HEK293 (cell line): ENCODE measurements at regions not wholly inside any gene's neighbourhood (a gene's known extent, or its start where the extent isn't known, plus 50 kb on each side); places are given as distances from the start of the nearest gene placed in this dataset.

Experiments used
- CTCF ChIA-PET: fragments of 350-600 bp; formaldehyde crosslinking; extraction: SDS; loops from one replicate; lab custom pipeline; 2021; ENCODE audit warnings: antibody characterized with exemption; lab: Yijun Ruan, JAX
- POLR2A ChIA-PET: fragments of 300-600 bp; formaldehyde crosslinking; extraction: SDS; loops from one replicate; lab custom pipeline; 2020; ENCODE audit warnings: antibody characterized with exemption, inconsistent platforms; lab: Yijun Ruan, JAX
- H3K27ac ChIP-seq: fragments of 200-500 bp; sonication (Bioruptor generic); 2 replicates; pipeline ENCODE4 v1.5.1; 2014; ENCODE audit warnings: low read depth, low read length, control low read depth, inconsistent platforms; ENCODE audit errors: extremely low read depth
- H3K36me3 ChIP-seq, 2 experiments: fragments of 200-500 bp in 1 of 2; sonication (Bioruptor generic) in 1 of 2; 1 replicate in 1 of 2; 2 replicates in 1 of 2; pipeline ENCODE4 v1.5.1; 2014 to 2017; ENCODE audit warnings: inconsistent platforms in 2 of 2, low read length in 2 of 2; ENCODE audit not compliant: control insufficient read depth in 2 of 2, insufficient read depth in 1 of 2
- H3K4me1 ChIP-seq: fragments of 200-500 bp; sonication (Bioruptor generic); 2 replicates; pipeline ENCODE4 v1.5.1; 2014; ENCODE audit warnings: mild to moderate bottlenecking, low read length, inconsistent platforms; ENCODE audit not compliant: control insufficient read depth, insufficient read depth
- H3K4me3 ChIP-seq: 2 replicates; pipeline ENCODE4 v1.5.1; 2011; ENCODE audit warnings: low read depth, mild to moderate bottlenecking, control low read depth, low read length, moderate library complexity
- H3K9me3 ChIP-seq: fragments of 200-500 bp; sonication (Bioruptor generic); 2 replicates; pipeline ENCODE4 v1.5.1; 2014; ENCODE audit warnings: low read depth, low read length, inconsistent platforms; ENCODE audit not compliant: control insufficient read depth, insufficient read depth
- FEZF1 ChIP-seq: fragments of 450-650 bp; formaldehyde crosslinking; IDR thresholded peaks from 2 replicates; pipeline ENCODE4 v1.5.1; 2016; ENCODE audit warnings: missing biosample characterization, missing genetic modification characterization
- KLF17 ChIP-seq: fragments of 450-650 bp; formaldehyde crosslinking; IDR thresholded peaks from 2 replicates; pipeline ENCODE4 v1.5.1; 2016; ENCODE audit warnings: missing biosample characterization, missing genetic modification characterization
- MYNN ChIP-seq: fragments of 450-650 bp; formaldehyde crosslinking; IDR thresholded peaks from 2 replicates; pipeline ENCODE4 v1.5.1; 2016; ENCODE audit warnings: missing biosample characterization, missing genetic modification characterization, borderline replicate concordance
- SP7 ChIP-seq: fragments of 450-650 bp; formaldehyde crosslinking; IDR thresholded peaks from 2 replicates; pipeline ENCODE4 v1.5.1; 2016; ENCODE audit warnings: missing biosample characterization, missing genetic modification characterization
- WT1 ChIP-seq: fragments of 450-650 bp; formaldehyde crosslinking; IDR thresholded peaks from 2 replicates; pipeline ENCODE4 v1.5.1; 2016; ENCODE audit warnings: missing biosample characterization, missing genetic modification characterization
- ZBTB17 ChIP-seq: fragments of 450-650 bp; formaldehyde crosslinking; IDR thresholded peaks from 2 replicates; pipeline ENCODE4 v1.5.1; 2016; ENCODE audit warnings: missing biosample characterization, missing genetic modification characterization
- ZBTB44 ChIP-seq: fragments of 450-650 bp; IDR thresholded peaks from 2 replicates; pipeline ENCODE4 v1.5.1; 2018; ENCODE audit warnings: missing biosample characterization, mild to moderate bottlenecking, missing genetic modification characterization
- ZFHX2 ChIP-seq: fragments of 450-650 bp; formaldehyde crosslinking; conservative IDR thresholded peaks from 2 replicates; pipeline ENCODE4 v1.5.1; 2016; ENCODE audit warnings: missing biosample characterization, missing genetic modification characterization
- ZNF157 ChIP-seq: fragments of 450-650 bp; formaldehyde crosslinking; IDR thresholded peaks from 2 replicates; pipeline ENCODE4 v1.5.1; 2016; ENCODE audit warnings: missing biosample characterization, missing genetic modification characterization
- ZNF202 ChIP-seq: fragments of 450-650 bp; formaldehyde crosslinking; IDR thresholded peaks from 2 replicates; pipeline ENCODE4 v1.5.1; 2016; ENCODE audit warnings: missing biosample characterization, missing genetic modification characterization, borderline replicate concordance
- ZNF211 ChIP-seq: fragments of 450-650 bp; formaldehyde crosslinking; IDR thresholded peaks from 2 replicates; pipeline ENCODE4 v1.5.1; 2016; ENCODE audit warnings: low read depth, missing biosample characterization, missing genetic modification characterization
- ZNF266 ChIP-seq: fragments of 450-650 bp; formaldehyde crosslinking; IDR thresholded peaks from 2 replicates; pipeline ENCODE4 v1.5.1; 2016; ENCODE audit warnings: missing biosample characterization, missing genetic modification characterization, low read depth
- ZNF398 ChIP-seq: fragments of 450-650 bp; formaldehyde crosslinking; IDR thresholded peaks from 2 replicates; pipeline ENCODE4 v1.5.1; 2017; ENCODE audit warnings: missing biosample characterization, missing genetic modification characterization
- ZNF423 ChIP-seq: fragments of 450-650 bp; formaldehyde crosslinking; IDR thresholded peaks from 2 replicates; pipeline ENCODE4 v1.5.1; 2016; ENCODE audit warnings: missing biosample characterization, missing genetic modification characterization
- ZNF544 ChIP-seq: fragments of 450-650 bp; formaldehyde crosslinking; IDR thresholded peaks from 2 replicates; pipeline ENCODE4 v1.5.0; 2017; ENCODE audit warnings: missing biosample characterization, missing genetic modification characterization
- ZNF596 ChIP-seq: fragments of 450-650 bp; IDR thresholded peaks from 2 replicates; pipeline ENCODE4 v1.5.0; 2018; ENCODE audit warnings: missing biosample characterization, mild to moderate bottlenecking, missing genetic modification characterization, moderate library complexity
- ZNF624 ChIP-seq: fragments of 450-650 bp; formaldehyde crosslinking; IDR thresholded peaks from 2 replicates; pipeline ENCODE4 v1.5.1; 2017; ENCODE audit warnings: missing biosample characterization, missing genetic modification characterization
- ZNF768 ChIP-seq: fragments of 450-650 bp; formaldehyde crosslinking; IDR thresholded peaks from 2 replicates; pipeline ENCODE4 v1.5.1; 2018; ENCODE audit warnings: missing biosample characterization, mild to moderate bottlenecking, missing genetic modification characterization
- ZNF830 ChIP-seq: fragments of 450-650 bp; IDR thresholded peaks from 2 replicates; pipeline ENCODE4 v1.5.0; 2018; ENCODE audit warnings: missing biosample characterization, missing genetic modification characterization, low read depth, mild to moderate bottlenecking, moderate library complexity
- ZNF837 ChIP-seq: fragments of 450-650 bp; formaldehyde crosslinking; IDR thresholded peaks from 2 replicates; pipeline ENCODE4 v1.5.1; 2016; ENCODE audit warnings: missing biosample characterization, missing genetic modification characterization
- ZNF843 ChIP-seq: fragments of 450-650 bp; formaldehyde crosslinking; IDR thresholded peaks from 2 replicates; pipeline ENCODE4 v1.5.1; 2016; ENCODE audit warnings: missing biosample characterization, missing genetic modification characterization
- TF ChIP-seq, protein P1 (sequence below): fragments of 450-650 bp; formaldehyde crosslinking; IDR thresholded peaks from 2 replicates; pipeline ENCODE4 v1.5.1; 2016; ENCODE audit warnings: missing biosample characterization, missing genetic modification characterization
- TF ChIP-seq, protein P2 (sequence below): fragments of 450-650 bp; formaldehyde crosslinking; IDR thresholded peaks from 2 replicates; pipeline ENCODE4 v1.5.1; 2017; ENCODE audit warnings: missing biosample characterization, missing genetic modification characterization
- TF ChIP-seq, protein P3 (sequence below): fragments of 450-650 bp; formaldehyde crosslinking; IDR thresholded peaks from 2 replicates; pipeline ENCODE4 v1.5.1; 2016; ENCODE audit warnings: missing biosample characterization, missing genetic modification characterization

DNA sequence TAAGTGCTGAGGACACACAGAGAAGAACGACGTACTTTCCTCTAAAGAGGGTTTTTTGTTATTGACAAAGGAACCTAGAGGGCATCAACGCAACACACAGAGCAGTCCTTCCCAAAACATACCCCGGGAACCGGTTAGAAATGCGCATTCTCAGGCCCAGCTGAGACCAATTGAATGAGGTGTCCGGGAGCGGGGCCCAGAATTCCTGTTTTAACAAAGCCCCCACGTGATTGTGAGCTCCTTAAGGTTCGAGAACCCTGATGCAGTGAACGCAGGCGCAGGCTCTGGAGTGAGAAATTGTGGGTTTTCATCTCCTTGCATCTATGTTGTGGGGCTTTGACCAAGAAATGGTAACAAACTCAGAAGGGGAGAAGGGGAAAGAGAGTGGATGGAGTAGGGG lies 51.0 kb upstream of the TBX3 start:
- Histone ChIP-seq H3K27ac (no peak overlapping the region), H3K4me3 (no peak overlapping the region), H3K9me3 (no peaks in the 10 kb centered on the region), H3K4me1 (no peaks in the 10 kb centered on the region), H3K36me3 (no peaks in the 10 kb centered on the region)
- ChIA-PET POLR2A (no interaction called here), CTCF (interaction anchor here (0.5 kb wide), 1 partner anchor 188 kb away, joined by 4 read pairs; no protein-coding TSS in a partner anchor)
- TF ChIP-seq ZNF837: no peak
- TF ChIP-seq ZNF544 (tag by site-specific recombination): no peak
- no peak for TF ChIP-seq WT1
- no peak for TF ChIP-seq ZNF157
- TF ChIP-seq ZNF768: no peak
- TF ChIP-seq ZNF596 (tag by site-specific recombination): no peak
- no peak for TF ChIP-seq ZNF202
- no peak for TF ChIP-seq ZNF830 (tag by site-specific recombination)
- TF ChIP-seq ZNF624: no peak
- no peak for TF ChIP-seq MYNN (tag by site-specific recombination)

DNA sequence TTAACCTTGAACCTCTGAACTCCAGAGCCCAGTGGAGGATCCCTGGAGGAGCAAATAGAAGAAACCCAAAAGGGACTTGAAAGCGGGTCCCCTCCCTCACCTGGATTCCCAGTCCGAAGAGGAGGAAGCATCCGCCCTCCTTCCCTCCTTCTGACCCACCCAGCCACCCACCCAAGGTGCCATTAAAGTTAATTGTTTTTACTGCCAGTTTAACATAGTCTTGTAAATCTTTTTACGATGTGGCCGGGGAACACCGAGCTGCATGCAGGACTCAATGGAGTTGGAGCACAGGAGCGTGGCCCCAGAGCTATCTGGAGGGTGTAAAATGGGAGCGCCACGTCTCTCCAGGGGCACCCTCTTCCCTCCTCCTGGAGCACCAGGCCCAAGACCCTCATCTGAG lies 49.9 kb upstream of the TBX3 start:
- CTCF ChIA-PET: no interaction called here
- POLR2A ChIA-PET: no interaction called here
- Histone ChIP-seq H3K36me3 (no peaks in the 10 kb centered on the region), H3K4me1 (no peaks in the 10 kb centered on the region), H3K4me3 (no peak overlapping the region), H3K9me3 (no peaks in the 10 kb centered on the region), H3K27ac (no peak overlapping the region)
- TF ChIP-seq ZBTB17 (tag by site-specific recombination): peak; percentile 34; the same call in 1 of the 2 replicates
- peak; percentile 76; the same call in 1 of the 2 replicates for TF ChIP-seq KLF17 (tag by site-specific recombination)
- no peak for TF ChIP-seq ZNF266 (tag by site-specific recombination)
- TF ChIP-seq SP7: 0 out of 2 replicates have a peak, but pooled peaks have one; percentile 17
- TF ChIP-seq, protein P1, sequence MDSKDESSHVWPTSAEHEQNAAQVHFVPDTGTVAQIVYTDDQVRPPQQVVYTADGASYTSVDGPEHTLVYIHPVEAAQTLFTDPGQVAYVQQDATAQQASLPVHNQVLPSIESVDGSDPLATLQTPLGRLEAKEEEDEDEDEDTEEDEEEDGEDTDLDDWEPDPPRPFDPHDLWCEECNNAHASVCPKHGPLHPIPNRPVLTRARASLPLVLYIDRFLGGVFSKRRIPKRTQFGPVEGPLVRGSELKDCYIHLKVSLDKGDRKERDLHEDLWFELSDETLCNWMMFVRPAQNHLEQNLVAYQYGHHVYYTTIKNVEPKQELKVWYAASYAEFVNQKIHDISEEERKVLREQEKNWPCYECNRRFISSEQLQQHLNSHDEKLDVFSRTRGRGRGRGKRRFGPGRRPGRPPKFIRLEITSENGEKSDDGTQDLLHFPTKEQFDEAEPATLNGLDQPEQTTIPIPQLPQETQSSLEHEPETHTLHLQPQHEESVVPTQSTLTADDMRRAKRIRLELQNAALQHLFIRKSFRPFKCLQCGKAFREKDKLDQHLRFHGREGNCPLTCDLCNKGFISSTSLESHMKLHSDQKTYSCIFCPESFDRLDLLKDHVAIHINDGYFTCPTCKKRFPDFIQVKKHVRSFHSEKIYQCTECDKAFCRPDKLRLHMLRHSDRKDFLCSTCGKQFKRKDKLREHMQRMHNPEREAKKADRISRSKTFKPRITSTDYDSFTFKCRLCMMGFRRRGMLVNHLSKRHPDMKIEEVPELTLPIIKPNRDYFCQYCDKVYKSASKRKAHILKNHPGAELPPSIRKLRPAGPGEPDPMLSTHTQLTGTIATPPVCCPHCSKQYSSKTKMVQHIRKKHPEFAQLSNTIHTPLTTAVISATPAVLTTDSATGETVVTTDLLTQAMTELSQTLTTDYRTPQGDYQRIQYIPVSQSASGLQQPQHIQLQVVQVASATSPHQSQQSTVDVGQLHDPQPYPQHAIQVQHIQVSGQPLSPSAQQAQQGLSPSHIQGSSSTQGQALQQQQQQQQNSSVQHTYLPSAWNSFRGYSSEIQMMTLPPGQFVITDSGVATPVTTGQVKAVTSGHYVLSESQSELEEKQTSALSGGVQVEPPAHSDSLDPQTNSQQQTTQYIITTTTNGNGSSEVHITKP (tag by site-specific recombination): peak; percentile 56; the same call in 1 of the 2 replicates
- peak; percentile 64; the same call in 1 of the 2 replicates for TF ChIP-seq ZNF423 (tag by site-specific recombination)
- TF ChIP-seq ZFHX2 (tag by site-specific recombination): peak; percentile 67
- TF ChIP-seq, protein P2, sequence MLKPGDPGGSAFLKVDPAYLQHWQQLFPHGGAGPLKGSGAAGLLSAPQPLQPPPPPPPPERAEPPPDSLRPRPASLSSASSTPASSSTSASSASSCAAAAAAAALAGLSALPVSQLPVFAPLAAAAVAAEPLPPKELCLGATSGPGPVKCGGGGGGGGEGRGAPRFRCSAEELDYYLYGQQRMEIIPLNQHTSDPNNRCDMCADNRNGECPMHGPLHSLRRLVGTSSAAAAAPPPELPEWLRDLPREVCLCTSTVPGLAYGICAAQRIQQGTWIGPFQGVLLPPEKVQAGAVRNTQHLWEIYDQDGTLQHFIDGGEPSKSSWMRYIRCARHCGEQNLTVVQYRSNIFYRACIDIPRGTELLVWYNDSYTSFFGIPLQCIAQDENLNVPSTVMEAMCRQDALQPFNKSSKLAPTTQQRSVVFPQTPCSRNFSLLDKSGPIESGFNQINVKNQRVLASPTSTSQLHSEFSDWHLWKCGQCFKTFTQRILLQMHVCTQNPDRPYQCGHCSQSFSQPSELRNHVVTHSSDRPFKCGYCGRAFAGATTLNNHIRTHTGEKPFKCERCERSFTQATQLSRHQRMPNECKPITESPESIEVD (tag by site-specific recombination): peak; percentile 45; the same call in 1 of the 2 replicates
- TF ChIP-seq ZBTB44 (tag by site-specific recombination): 0 out of 2 replicates have a peak, but pooled peaks have one; percentile 47
- TF ChIP-seq, protein P3, sequence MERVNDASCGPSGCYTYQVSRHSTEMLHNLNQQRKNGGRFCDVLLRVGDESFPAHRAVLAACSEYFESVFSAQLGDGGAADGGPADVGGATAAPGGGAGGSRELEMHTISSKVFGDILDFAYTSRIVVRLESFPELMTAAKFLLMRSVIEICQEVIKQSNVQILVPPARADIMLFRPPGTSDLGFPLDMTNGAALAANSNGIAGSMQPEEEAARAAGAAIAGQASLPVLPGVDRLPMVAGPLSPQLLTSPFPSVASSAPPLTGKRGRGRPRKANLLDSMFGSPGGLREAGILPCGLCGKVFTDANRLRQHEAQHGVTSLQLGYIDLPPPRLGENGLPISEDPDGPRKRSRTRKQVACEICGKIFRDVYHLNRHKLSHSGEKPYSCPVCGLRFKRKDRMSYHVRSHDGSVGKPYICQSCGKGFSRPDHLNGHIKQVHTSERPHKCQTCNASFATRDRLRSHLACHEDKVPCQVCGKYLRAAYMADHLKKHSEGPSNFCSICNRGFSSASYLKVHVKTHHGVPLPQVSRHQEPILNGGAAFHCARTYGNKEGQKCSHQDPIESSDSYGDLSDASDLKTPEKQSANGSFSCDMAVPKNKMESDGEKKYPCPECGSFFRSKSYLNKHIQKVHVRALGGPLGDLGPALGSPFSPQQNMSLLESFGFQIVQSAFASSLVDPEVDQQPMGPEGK (tag by site-specific recombination): no peak
- 0 out of 2 replicates have a peak, but pooled peaks have one; percentile 29 for TF ChIP-seq ZNF398 (tag by site-specific recombination)
- peak; percentile 46 for TF ChIP-seq FEZF1 (tag by site-specific recombination)
- no peak for TF ChIP-seq ZNF211 (tag by site-specific recombination)
- 0 out of 2 replicates have a peak, but pooled peaks have one; percentile 18 for TF ChIP-seq ZNF843 (tag by site-specific recombination)
